GM23338 (cell line): ENCODE measurements at regions not wholly inside any gene's neighbourhood (a gene's known extent, or its start where the extent isn't known, plus 50 kb on each side); places are given as distances from the start of the nearest gene placed in this dataset.

ENCODE experiments used
- ATAC-seq: fragments of 200-7000 bp; cut with Tn5 transposase; 3 replicates; pipeline ENCODE4 v1.9.1; 2020
- DNase-seq: peaks from one replicate; pipeline ENCODE4 v3.0.0-alpha.2; 2015; ENCODE audit warnings: low spot score
- H2AFZ ChIP-seq: fragments of 200-600 bp; sonication (generic); 2 replicates; pipeline ENCODE4 v1.8.0; 2016; ENCODE audit warnings: antibody characterized with exemption, mild to moderate bottlenecking, moderate library complexity
- H3F3A ChIP-seq: fragments of 200-600 bp; sonication (generic); replicated peaks from 2 replicates; pipeline ENCODE4 v1.8.0; 2017; ENCODE audit warnings: antibody characterized with exemption, mixed run types, low read depth
- H3K27ac ChIP-seq: fragments of 200-600 bp; sonication (generic); 2 replicates; pipeline ENCODE4 v1.6.1; 2016; ENCODE audit warnings: low read depth
- H3K27me3 ChIP-seq: fragments of 200-600 bp; sonication (generic); 2 replicates; pipeline ENCODE4 v1.8.0; 2016; ENCODE audit warnings: mild to moderate bottlenecking, mixed run types, moderate library complexity; ENCODE audit not compliant: insufficient read depth
- H3K36me3 ChIP-seq: fragments of 200-600 bp; sonication (generic); 2 replicates; pipeline ENCODE4 v1.8.0; 2016; ENCODE audit warnings: mild to moderate bottlenecking; ENCODE audit not compliant: insufficient read depth
- H3K4me1 ChIP-seq: fragments of 200-600 bp; sonication (generic); 2 replicates; pipeline ENCODE4 v1.8.0; 2016; ENCODE audit warnings: mild to moderate bottlenecking, moderate library complexity; ENCODE audit not compliant: insufficient read depth
- H3K4me2 ChIP-seq: fragments of 200-600 bp; sonication (generic); 2 replicates; pipeline ENCODE4 v1.7.1; 2017; ENCODE audit warnings: mixed run types
- H3K4me3 ChIP-seq: fragments of 200-600 bp; sonication (generic); 2 replicates; pipeline ENCODE4 v1.6.1; 2016; ENCODE audit warnings: mixed run types
- H3K79me2 ChIP-seq: fragments of 200-600 bp; sonication (generic); replicated peaks from 2 replicates; pipeline ENCODE4 v1.8.0; 2017; ENCODE audit warnings: mild to moderate bottlenecking; ENCODE audit not compliant: insufficient read depth
- H3K9me2 ChIP-seq: fragments of 200-600 bp; sonication (generic); 2 replicates; pipeline ENCODE4 v1.8.0; 2017; ENCODE audit not compliant: insufficient read depth
- H4K20me1 ChIP-seq: fragments of 200-600 bp; sonication (generic); replicated peaks from 2 replicates; pipeline ENCODE4 v1.8.0; 2017; ENCODE audit warnings: mild to moderate bottlenecking; ENCODE audit not compliant: insufficient read depth
- H3K27ac Mint-ChIP-seq: 2 replicates; pipeline ENCODE4 v1.8.0; 2020; ENCODE audit warnings: inconsistent platforms, mild to moderate bottlenecking, moderate library complexity, mixed read lengths
- H3K27me3 Mint-ChIP-seq: 3 replicates; pipeline ENCODE4 v1.8.0; 2022; ENCODE audit warnings: low read depth, mild to moderate bottlenecking, moderate library complexity, mixed read lengths, inconsistent platforms; ENCODE audit not compliant: insufficient read depth, poor library complexity
- H3K36me3 Mint-ChIP-seq: 3 replicates; pipeline ENCODE4 v1.8.0; 2021; ENCODE audit warnings: low read depth, mild to moderate bottlenecking, inconsistent platforms, moderate library complexity, mixed read lengths
- H3K4me1 Mint-ChIP-seq: 3 replicates; pipeline ENCODE4 v1.8.0; 2020; ENCODE audit warnings: mild to moderate bottlenecking, inconsistent platforms, mixed read lengths
- H3K4me3 Mint-ChIP-seq: 3 replicates; pipeline ENCODE4 v1.8.0; 2021; ENCODE audit warnings: moderate library complexity, mild to moderate bottlenecking, inconsistent platforms, mixed read lengths
- H3K9me3 Mint-ChIP-seq: 3 replicates; pipeline ENCODE4 v1.8.0; 2020; ENCODE audit warnings: moderate library complexity, mild to moderate bottlenecking, inconsistent platforms, mixed read lengths
- EZH2 ChIP-seq: fragments of 200-600 bp; sonication (generic); IDR thresholded peaks from one replicate; pipeline ENCODE4 v1.8.0; 2017; ENCODE audit warnings: antibody characterized with exemption, mild to moderate bottlenecking, low read depth; ENCODE audit not compliant: unreplicated experiment
- JUNB ChIP-seq: IDR thresholded peaks from one replicate; pipeline ENCODE4 v1.6.1; 2016; ENCODE audit warnings: antibody characterized with exemption; ENCODE audit not compliant: unreplicated experiment
- POLR2AphosphoS5 ChIP-seq: IDR thresholded peaks from 2 replicates; pipeline ENCODE4 v1.6.1; 2016; ENCODE audit warnings: antibody characterized with exemption, low read depth
- STAT1 ChIP-seq: IDR thresholded peaks from one replicate; pipeline ENCODE4 v1.6.1; 2016; ENCODE audit warnings: antibody characterized with exemption; ENCODE audit not compliant: unreplicated experiment
- ZNF114 ChIP-seq: fragments of 250-450 bp; sonication (Bioruptor Pico); IDR thresholded peaks from 2 replicates; pipeline ENCODE4 v1.5.0; 2020; ENCODE audit warnings: mild to moderate bottlenecking, moderate library complexity
- ZNF331 ChIP-seq: fragments of 250-450 bp; sonication (Bioruptor Pico); IDR thresholded peaks from 2 replicates; pipeline ENCODE4 v1.5.0; 2020; ENCODE audit warnings: low read depth, mild to moderate bottlenecking, moderate library complexity
- TF ChIP-seq, protein P1 (sequence below): IDR thresholded peaks from 2 replicates; pipeline ENCODE4 v1.6.1; 2016; ENCODE audit warnings: antibody characterized with exemption
- TF ChIP-seq, protein P2 (sequence below): IDR thresholded peaks from one replicate; pipeline ENCODE4 v1.6.1; 2018; ENCODE audit warnings: antibody characterized with exemption; ENCODE audit not compliant: unreplicated experiment
- TF ChIP-seq, protein P3 (sequence below), 2 experiments: fragments of 200-600 bp in 1 of 2; sonication (generic) in 1 of 2; conservative IDR thresholded peaks; 2 replicates each; pipeline versions ENCODE4 v1.5.1 to v1.6.1; 2016 to 2017; ENCODE audit warnings: antibody characterized with exemption in 2 of 2, low read depth in 2 of 2, mild to moderate bottlenecking in 2 of 2, moderate library complexity in 1 of 2

DNA sequence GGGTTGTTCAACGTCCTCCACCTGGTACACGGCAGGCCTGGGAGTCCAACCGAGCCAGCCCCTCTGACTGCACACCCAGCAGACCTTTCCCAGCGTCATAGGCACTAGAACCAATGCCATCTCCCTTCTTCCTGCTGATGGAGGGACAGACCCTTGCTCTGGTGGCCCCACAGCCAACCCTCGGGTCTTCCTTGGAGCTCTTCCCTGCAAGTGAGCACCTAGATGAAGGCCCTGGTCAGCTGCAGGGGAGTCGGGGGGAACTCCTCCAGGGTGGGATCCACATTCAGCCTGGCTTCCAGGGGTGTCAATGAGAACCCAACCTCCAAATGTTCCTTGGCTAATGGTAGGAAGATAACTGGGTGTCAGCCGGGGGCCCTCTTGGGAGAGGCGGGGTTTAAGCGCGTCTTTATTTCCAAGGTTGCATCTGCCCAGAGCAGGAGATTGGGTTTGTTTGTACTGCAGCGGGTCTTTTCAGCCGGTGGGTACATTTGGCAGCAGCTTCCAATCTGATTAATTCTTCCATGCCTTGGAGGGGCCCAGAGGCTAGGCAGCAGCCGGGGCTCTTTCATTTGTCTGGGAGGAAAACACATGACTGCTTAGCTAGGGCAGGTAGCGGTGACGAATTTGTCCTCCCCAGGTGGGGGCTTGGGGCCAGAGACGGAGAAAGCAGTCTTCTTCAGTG, 56.0 kb upstream of the SHISAL1 start:
- ATAC-seq = no peak
- no peak for DNase-seq
- H3K27ac Mint-ChIP-seq = no peak overlapping the region

DNA sequence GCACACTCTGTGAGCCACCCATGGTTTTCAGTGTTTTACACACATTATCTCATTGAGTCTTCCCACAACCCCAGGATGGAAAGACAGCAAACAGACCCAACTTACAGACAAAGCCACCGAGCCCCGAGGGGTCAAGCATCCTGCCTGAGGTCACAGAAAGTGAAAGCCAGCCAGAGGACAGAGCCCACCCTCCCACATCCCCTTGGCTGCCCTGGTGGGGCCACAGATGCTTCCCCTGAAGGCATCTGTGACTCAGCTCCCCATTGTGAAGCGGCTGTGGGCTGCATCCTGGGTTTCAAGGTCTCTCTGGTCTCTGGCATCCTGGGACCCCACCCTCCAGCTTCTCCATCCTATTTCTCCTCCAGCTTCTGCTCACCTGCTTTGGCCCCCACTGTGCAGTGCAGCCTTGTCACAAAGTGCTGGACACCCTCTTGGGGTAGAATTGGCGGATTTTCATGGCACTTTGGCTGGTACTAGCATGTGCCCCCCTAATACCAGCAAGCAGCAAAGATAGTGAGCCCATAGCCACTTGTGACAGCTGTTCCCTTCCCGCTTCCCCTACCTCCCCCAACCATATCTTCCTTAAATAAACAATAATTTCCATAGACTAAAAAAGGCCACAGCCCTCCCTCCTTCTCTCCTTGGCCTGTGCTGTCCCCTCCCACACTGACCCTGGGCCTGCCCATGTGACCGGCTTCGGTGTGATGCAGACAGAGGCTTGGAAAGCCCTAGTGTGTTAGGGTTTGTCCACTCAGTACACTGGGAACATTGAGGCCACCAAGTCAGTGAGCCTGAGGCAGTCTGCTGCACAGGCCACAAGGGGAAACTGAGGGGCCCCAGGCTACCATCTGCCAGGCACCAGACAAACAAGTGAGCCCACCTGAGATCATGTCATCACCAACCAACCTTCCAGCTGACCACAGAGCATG, 53.9 kb upstream of the SHISAL1 start:
- H3K4me3 Mint-ChIP-seq = no peak overlapping the region
- H3K27me3 Mint-ChIP-seq = peaks cover 6% of the 10 kb centered on the region
- no peaks in the 10 kb centered on the region for H4K20me1 ChIP-seq
- no peak overlapping the region for H3K27ac ChIP-seq
- H3K27me3 ChIP-seq = no peaks in the 10 kb centered on the region
- ATAC-seq = no peak
- no peaks in the 10 kb centered on the region for H3K4me1 ChIP-seq
- no peak overlapping the region for H2AFZ ChIP-seq
- H3F3A ChIP-seq = no peaks in the 10 kb centered on the region
- H3K27ac Mint-ChIP-seq = no peak overlapping the region
- H3K4me1 Mint-ChIP-seq = no peaks in the 10 kb centered on the region
- no peaks in the 10 kb centered on the region for H3K9me3 Mint-ChIP-seq
- no peaks in the 10 kb centered on the region for H3K36me3 Mint-ChIP-seq
- TF ChIP-seq JUNB = no peak
- TF ChIP-seq, protein P1, sequence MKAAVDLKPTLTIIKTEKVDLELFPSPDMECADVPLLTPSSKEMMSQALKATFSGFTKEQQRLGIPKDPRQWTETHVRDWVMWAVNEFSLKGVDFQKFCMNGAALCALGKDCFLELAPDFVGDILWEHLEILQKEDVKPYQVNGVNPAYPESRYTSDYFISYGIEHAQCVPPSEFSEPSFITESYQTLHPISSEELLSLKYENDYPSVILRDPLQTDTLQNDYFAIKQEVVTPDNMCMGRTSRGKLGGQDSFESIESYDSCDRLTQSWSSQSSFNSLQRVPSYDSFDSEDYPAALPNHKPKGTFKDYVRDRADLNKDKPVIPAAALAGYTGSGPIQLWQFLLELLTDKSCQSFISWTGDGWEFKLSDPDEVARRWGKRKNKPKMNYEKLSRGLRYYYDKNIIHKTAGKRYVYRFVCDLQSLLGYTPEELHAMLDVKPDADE = no peak
- TF ChIP-seq, protein P2, sequence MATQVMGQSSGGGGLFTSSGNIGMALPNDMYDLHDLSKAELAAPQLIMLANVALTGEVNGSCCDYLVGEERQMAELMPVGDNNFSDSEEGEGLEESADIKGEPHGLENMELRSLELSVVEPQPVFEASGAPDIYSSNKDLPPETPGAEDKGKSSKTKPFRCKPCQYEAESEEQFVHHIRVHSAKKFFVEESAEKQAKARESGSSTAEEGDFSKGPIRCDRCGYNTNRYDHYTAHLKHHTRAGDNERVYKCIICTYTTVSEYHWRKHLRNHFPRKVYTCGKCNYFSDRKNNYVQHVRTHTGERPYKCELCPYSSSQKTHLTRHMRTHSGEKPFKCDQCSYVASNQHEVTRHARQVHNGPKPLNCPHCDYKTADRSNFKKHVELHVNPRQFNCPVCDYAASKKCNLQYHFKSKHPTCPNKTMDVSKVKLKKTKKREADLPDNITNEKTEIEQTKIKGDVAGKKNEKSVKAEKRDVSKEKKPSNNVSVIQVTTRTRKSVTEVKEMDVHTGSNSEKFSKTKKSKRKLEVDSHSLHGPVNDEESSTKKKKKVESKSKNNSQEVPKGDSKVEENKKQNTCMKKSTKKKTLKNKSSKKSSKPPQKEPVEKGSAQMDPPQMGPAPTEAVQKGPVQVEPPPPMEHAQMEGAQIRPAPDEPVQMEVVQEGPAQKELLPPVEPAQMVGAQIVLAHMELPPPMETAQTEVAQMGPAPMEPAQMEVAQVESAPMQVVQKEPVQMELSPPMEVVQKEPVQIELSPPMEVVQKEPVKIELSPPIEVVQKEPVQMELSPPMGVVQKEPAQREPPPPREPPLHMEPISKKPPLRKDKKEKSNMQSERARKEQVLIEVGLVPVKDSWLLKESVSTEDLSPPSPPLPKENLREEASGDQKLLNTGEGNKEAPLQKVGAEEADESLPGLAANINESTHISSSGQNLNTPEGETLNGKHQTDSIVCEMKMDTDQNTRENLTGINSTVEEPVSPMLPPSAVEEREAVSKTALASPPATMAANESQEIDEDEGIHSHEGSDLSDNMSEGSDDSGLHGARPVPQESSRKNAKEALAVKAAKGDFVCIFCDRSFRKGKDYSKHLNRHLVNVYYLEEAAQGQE = no peak
- TF ChIP-seq, protein P3, sequence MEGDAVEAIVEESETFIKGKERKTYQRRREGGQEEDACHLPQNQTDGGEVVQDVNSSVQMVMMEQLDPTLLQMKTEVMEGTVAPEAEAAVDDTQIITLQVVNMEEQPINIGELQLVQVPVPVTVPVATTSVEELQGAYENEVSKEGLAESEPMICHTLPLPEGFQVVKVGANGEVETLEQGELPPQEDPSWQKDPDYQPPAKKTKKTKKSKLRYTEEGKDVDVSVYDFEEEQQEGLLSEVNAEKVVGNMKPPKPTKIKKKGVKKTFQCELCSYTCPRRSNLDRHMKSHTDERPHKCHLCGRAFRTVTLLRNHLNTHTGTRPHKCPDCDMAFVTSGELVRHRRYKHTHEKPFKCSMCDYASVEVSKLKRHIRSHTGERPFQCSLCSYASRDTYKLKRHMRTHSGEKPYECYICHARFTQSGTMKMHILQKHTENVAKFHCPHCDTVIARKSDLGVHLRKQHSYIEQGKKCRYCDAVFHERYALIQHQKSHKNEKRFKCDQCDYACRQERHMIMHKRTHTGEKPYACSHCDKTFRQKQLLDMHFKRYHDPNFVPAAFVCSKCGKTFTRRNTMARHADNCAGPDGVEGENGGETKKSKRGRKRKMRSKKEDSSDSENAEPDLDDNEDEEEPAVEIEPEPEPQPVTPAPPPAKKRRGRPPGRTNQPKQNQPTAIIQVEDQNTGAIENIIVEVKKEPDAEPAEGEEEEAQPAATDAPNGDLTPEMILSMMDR (conservative IDR thresholded peaks at IDR 0.05; ENCODE audit: low read depth in 2 of 2) = no peak
- no peak for TF ChIP-seq STAT1
- TF ChIP-seq ZNF331 (CRISPR knock-in tag) = no peak
- TF ChIP-seq ZNF114 = no peak
- TF ChIP-seq POLR2AphosphoS5 = no peak
- TF ChIP-seq EZH2 = no peak
- no peak overlapping the region for H3K4me2 ChIP-seq
- H3K4me3 ChIP-seq = no peak overlapping the region
- H3K9me2 ChIP-seq = no peaks in the 10 kb centered on the region
- H3K36me3 ChIP-seq = no peaks in the 10 kb centered on the region
- H3K79me2 ChIP-seq = no peaks in the 10 kb centered on the region
- no peak for DNase-seq

More for the DNA sequence above, 56.0 kb upstream of the SHISAL1 start:
- no peaks in the 10 kb centered on the region for H3K27me3 ChIP-seq
- H3K79me2 ChIP-seq = no peaks in the 10 kb centered on the region
- no peaks in the 10 kb centered on the region for H3K9me2 ChIP-seq
- H3K36me3 ChIP-seq = no peaks in the 10 kb centered on the region
- no peaks in the 10 kb centered on the region for H3F3A ChIP-seq
- TF ChIP-seq EZH2 = no peak
- H3K4me1 ChIP-seq = no peaks in the 10 kb centered on the region
- H3K27me3 Mint-ChIP-seq = peaks cover 2% of the 10 kb centered on the region
- H3K4me2 ChIP-seq = no peak overlapping the region
- no peak overlapping the region for H3K27ac ChIP-seq
- no peak overlapping the region for H3K4me3 Mint-ChIP-seq
- H3K4me1 Mint-ChIP-seq = no peaks in the 10 kb centered on the region
- H2AFZ ChIP-seq = no peak overlapping the region; the same call in 1 of the 2 replicates
- H3K9me3 Mint-ChIP-seq = no peaks in the 10 kb centered on the region
- H3K36me3 Mint-ChIP-seq = no peaks in the 10 kb centered on the region
- H3K4me3 ChIP-seq = no peak overlapping the region
- H4K20me1 ChIP-seq = no peaks in the 10 kb centered on the region
